ACC112 (cell line): ENCODE measurements at regions not wholly inside any gene's neighbourhood (a gene's known extent, or its start where the extent isn't known, plus 50 kb on each side); places are given as distances from the start of the nearest gene placed in this dataset.

ENCODE experiments used
- H2AFZ ChIP-seq: fragments of 200-600 bp; sonication (generic); one replicate; pipeline ENCODE4 v1.6.0; 2017; ENCODE audit warnings: antibody characterized with exemption, low read length; ENCODE audit not compliant: unreplicated experiment
- H3K27ac ChIP-seq: fragments of 200-600 bp; sonication (generic); 2 replicates; pipeline ENCODE4 v1.5.1; 2014; ENCODE audit warnings: low read depth, mild to moderate bottlenecking, antibody characterized with exemption, low read length, moderate library complexity
- H3K27me3 ChIP-seq: fragments of 200-600 bp; sonication (generic); 2 replicates; pipeline ENCODE4 v1.6.1; 2014; ENCODE audit warnings: mild to moderate bottlenecking, antibody characterized with exemption, low read length, moderate library complexity, mixed read lengths; ENCODE audit not compliant: insufficient read depth
- H3K36me3 ChIP-seq: fragments of 200-600 bp; sonication (generic); 2 replicates; pipeline ENCODE4 v1.6.1; 2016; ENCODE audit warnings: mild to moderate bottlenecking, antibody characterized with exemption, low read length, moderate library complexity, mixed read lengths; ENCODE audit not compliant: insufficient read depth
- H3K4me1 ChIP-seq: fragments of 200-600 bp; sonication (generic); one replicate; pipeline ENCODE4 v1.6.1; 2016; ENCODE audit warnings: low read length, mixed read lengths; ENCODE audit not compliant: insufficient read depth, unreplicated experiment, control insufficient read depth
- H3K4me3 ChIP-seq: fragments of 200-600 bp; sonication (generic); 2 replicates; pipeline ENCODE4 v1.5.1; 2014; ENCODE audit warnings: mild to moderate bottlenecking, low read depth, low read length
- H3K79me2 ChIP-seq: fragments of 200-600 bp; sonication (generic); one replicate; pipeline ENCODE4 v1.6.0; 2016; ENCODE audit warnings: low read length; ENCODE audit not compliant: control insufficient read depth, unreplicated experiment, insufficient read depth

- peaks cover 36% of the 10 kb centered on the region for H3K27me3 ChIP-seq
- no peaks in the 10 kb centered on the region for H3K79me2 ChIP-seq
- no peak overlapping the region for H3K4me3 ChIP-seq
- no peak overlapping the region for H2AFZ ChIP-seq
- no peaks in the 10 kb centered on the region for H3K4me1 ChIP-seq
- H3K27ac ChIP-seq: no peak overlapping the region
- H3K36me3 ChIP-seq: no peaks in the 10 kb centered on the region
These were observed 103.5 kb upstream of the ST6GALNAC5 start for GRCh38 chr1:76763738-76764137.

DNA sequence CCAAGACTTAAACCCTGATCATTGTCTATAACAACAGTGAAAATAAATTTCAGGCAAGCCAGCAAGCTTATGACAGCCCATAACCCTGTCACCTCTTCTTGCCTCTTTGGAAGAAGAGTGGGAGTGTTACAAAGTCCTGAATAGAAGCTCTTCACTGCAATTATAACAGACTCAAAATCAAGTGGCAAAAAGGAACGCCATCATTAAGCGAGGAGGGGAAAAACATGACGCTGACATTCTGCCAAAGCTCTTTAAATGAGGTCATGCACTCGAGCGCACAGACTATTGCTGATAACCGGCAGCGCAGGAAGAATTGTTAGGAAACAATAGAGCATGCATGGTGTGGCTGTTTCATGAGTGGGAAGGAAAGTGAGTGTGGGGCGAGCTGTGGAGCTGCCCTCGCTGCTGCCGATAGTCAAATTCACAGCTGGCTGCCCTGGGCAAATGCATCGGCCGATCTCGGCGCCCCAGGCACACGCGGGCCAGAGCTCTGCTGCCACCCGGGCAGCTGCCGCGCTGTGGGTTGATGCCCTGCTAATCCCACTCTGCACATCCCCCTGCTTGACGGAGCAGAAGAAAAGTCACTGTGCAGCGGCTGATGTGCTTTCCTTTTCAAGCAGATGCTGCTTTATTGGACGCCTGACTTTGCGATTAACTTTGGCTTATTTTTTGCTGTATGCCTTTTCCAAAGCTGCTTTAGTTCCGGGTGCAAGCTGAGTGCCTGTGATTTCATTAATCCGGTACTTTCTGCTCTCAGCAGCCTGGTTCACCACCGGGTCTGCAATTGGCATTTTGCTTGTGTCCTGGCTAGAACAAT is 102.4 kb upstream of the ST6GALNAC5 start:
- no peaks in the 10 kb centered on the region for H3K4me1 ChIP-seq
- H3K27me3 ChIP-seq: peaks cover 36% of the 10 kb centered on the region
- no peak overlapping the region for H3K27ac ChIP-seq
- peak overlapping the region; percentile 42; the same call in 1 of the 2 replicates for H3K4me3 ChIP-seq
- H3K79me2 ChIP-seq: no peaks in the 10 kb centered on the region
- H3K36me3 ChIP-seq: no peaks in the 10 kb centered on the region
- peak overlapping the region; percentile 25 for H2AFZ ChIP-seq

DNA sequence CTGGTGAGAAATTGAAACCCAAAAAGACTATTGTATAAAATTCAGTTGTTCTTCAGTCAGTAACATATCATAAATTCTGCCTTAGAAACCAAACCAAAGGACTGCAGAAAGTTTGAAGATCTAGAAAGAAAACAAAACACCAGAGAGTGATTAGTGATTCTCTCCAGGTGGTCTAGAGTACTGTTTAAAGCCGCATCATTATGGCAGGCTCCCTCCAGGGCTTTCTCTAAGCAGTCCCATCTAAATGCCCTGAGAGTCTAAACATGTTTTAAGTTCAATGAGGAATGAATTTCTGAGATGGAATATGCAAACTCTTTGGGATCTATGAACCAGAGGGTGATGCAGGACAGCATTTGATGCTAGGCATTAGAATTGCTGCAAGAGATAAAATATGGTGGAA is 100.9 kb upstream of the ST6GALNAC5 start:
- H3K27ac ChIP-seq: no peak overlapping the region
- no peaks in the 10 kb centered on the region for H3K79me2 ChIP-seq
- no peak overlapping the region for H3K4me3 ChIP-seq

GRCh38 chr1:76769911-76770310 is 97.4 kb upstream of the ST6GALNAC5 start:
- no peak overlapping the region for H3K4me3 ChIP-seq
- no peak overlapping the region for H2AFZ ChIP-seq
- no peaks in the 10 kb centered on the region for H3K4me1 ChIP-seq
- H3K27ac ChIP-seq: no peak overlapping the region
- peaks cover 40% of the 10 kb centered on the region for H3K27me3 ChIP-seq
- no peaks in the 10 kb centered on the region for H3K79me2 ChIP-seq
- no peaks in the 10 kb centered on the region for H3K36me3 ChIP-seq

More for the DNA sequence above, 100.9 kb upstream of the ST6GALNAC5 start:
- peaks cover 43% of the 10 kb centered on the region for H3K27me3 ChIP-seq
- H3K4me1 ChIP-seq: no peaks in the 10 kb centered on the region
- no peaks in the 10 kb centered on the region for H3K36me3 ChIP-seq
- H2AFZ ChIP-seq: no peak overlapping the region

DNA sequence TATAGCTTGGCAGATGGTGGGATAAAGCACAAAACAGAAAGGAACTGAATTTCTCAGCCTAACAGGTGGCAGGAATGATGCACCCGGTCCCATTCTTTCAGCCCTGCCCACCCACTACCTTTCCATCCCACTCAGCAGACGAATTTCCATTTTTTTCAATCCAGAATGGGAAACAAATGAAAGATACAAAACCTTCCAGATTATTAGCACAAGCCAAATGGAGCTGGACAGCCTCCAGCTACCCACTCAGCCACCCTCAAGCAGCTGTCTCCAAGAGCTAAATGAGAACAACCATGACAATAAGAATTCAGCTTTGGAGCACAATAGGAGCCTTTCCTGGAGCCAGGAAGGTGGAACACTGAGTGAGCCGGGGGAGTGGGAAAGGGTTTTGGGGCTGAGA is 96.3 kb upstream of the ST6GALNAC5 start:
- Histone ChIP-seq H2AFZ (no peak overlapping the region), H3K4me1 (no peaks in the 10 kb centered on the region), H3K27me3 (peaks cover 29% of the 10 kb centered on the region), H3K4me3 (no peak overlapping the region), H3K36me3 (no peaks in the 10 kb centered on the region), H3K79me2 (no peaks in the 10 kb centered on the region), H3K27ac (no peak overlapping the region)

DNA sequence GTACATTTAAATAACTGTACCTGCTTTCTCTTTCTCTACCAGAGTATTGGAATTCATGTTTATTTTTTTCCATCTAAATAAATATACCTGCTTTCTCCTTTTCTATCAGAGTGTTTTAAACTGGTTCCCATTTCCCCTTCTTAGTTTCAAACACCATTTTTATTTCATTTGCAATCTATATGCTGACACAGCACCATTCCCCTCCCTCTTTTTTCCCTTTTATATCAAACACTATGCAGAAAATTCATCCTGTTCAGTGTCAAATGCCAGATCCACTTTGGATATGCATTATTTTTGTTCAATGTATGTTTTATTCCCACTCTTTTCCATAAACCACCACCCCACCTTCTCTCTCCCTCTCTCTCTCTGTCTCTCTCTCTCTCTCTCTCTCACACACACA is 85.8 kb upstream of the ST6GALNAC5 start:
- H3K27me3 ChIP-seq: 0 out of 2 replicates have a peak, but pooled peaks cover 3% of the 10 kb centered on the region
- H3K4me1 ChIP-seq: no peaks in the 10 kb centered on the region
- no peaks in the 10 kb centered on the region for H3K79me2 ChIP-seq
- H3K36me3 ChIP-seq: no peaks in the 10 kb centered on the region
- no peak overlapping the region for H2AFZ ChIP-seq
- H3K4me3 ChIP-seq: no peak overlapping the region
- no peak overlapping the region for H3K27ac ChIP-seq

DNA sequence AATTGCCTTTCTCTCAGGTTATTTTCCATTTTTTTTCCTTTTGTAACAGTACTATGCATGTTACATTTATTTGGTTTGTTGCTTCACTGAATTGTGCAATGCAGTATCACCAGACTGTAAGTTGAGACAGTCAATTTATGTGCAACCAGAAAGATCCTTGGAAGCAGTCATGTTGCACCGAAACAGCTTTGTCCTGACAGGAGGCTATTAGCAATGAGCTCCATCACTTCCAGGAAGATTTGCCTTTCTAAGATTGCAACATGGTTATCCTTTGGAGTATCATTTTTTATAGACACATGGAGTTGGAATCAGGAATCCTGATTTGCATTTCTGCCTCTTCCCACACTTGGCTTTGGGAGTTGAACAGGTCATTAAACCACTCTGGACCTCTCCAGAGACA is 84.5 kb upstream of the ST6GALNAC5 start:
- Histone ChIP-seq H3K27me3 (0 out of 2 replicates have a peak, but pooled peaks cover 3% of the 10 kb centered on the region), H3K4me1 (no peaks in the 10 kb centered on the region), H3K4me3 (no peak overlapping the region)

DNA sequence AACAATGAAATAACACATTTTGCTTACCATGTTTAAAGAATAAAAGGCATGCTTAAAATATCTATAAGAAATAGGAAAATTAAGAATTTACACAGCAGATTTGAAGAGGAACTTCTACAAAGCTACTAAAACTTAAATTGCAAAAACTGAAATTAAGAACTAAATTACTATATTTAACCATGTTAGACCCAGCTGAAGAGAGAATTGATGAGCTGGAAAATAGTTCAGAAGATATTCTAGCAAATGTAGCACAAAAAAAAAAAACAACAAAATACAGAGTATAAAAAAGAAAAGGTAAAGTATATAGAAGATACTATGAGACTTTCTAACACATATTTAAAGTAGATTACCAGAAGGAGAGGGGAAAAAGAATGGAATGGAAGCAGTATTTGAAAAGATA is 82.8 kb upstream of the ST6GALNAC5 start:
- H3K27ac ChIP-seq: no peak overlapping the region
- 0 out of 2 replicates have a peak, but pooled peaks cover 3% of the 10 kb centered on the region for H3K27me3 ChIP-seq
- H2AFZ ChIP-seq: no peak overlapping the region
- no peaks in the 10 kb centered on the region for H3K4me1 ChIP-seq
- no peaks in the 10 kb centered on the region for H3K79me2 ChIP-seq
- no peaks in the 10 kb centered on the region for H3K36me3 ChIP-seq
- H3K4me3 ChIP-seq: no peak overlapping the region

More for the DNA sequence above, 84.5 kb upstream of the ST6GALNAC5 start:
- H2AFZ ChIP-seq: no peak overlapping the region
- H3K27ac ChIP-seq: no peak overlapping the region
- H3K36me3 ChIP-seq: no peaks in the 10 kb centered on the region
- H3K79me2 ChIP-seq: no peaks in the 10 kb centered on the region

GRCh38 chr1:76786222-76786621 is 81.1 kb upstream of the ST6GALNAC5 start:
- 0 out of 2 replicates have a peak, but pooled peaks cover 3% of the 10 kb centered on the region for H3K27me3 ChIP-seq
- H2AFZ ChIP-seq: no peak overlapping the region
- no peaks in the 10 kb centered on the region for H3K4me1 ChIP-seq
- no peaks in the 10 kb centered on the region for H3K79me2 ChIP-seq
- no peaks in the 10 kb centered on the region for H3K36me3 ChIP-seq
- no peak overlapping the region for H3K27ac ChIP-seq
- H3K4me3 ChIP-seq: no peak overlapping the region

DNA sequence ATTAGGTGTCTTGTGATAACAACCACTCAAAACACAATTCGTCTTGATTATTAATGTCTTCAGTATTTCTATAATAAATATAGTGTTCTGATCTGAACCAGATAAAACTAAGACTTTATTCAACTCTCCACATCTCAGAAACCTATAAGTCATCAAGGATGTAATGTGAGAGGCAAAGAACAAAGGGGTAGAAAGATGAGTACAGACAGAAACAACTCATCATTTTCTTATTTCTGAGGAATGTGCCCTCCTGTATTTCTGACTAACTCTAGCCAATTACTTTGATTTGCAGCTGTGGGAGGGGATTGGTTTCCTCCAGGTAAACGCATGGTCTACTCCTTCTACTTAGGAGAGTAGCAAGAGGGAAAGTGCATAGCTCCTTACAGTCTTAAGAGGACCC is 73.7 kb upstream of the ST6GALNAC5 start:
- H2AFZ ChIP-seq: no peak overlapping the region

GRCh38 chr1:76799700-76800099 is 67.6 kb upstream of the ST6GALNAC5 start:
- H3K27ac ChIP-seq: no peak overlapping the region
- no peaks in the 10 kb centered on the region for H3K4me1 ChIP-seq
- H3K79me2 ChIP-seq: no peaks in the 10 kb centered on the region
- H3K4me3 ChIP-seq: no peak overlapping the region
- no peak overlapping the region for H2AFZ ChIP-seq
- H3K36me3 ChIP-seq: no peaks in the 10 kb centered on the region
- peaks cover 4% of the 10 kb centered on the region; the same call in 1 of the 2 replicates for H3K27me3 ChIP-seq

More for the DNA sequence above, 73.7 kb upstream of the ST6GALNAC5 start:
- Histone ChIP-seq H3K27ac (no peak overlapping the region), H3K27me3 (peaks cover 10% of the 10 kb centered on the region; the same call in 1 of the 2 replicates), H3K79me2 (no peaks in the 10 kb centered on the region), H3K4me1 (no peaks in the 10 kb centered on the region), H3K36me3 (no peaks in the 10 kb centered on the region), H3K4me3 (no peak overlapping the region)
